Thoracic aorta (tissue), 2 donors: ENCODE measurements at regions not wholly inside any gene's neighbourhood (a gene's known extent, or its start where the extent isn't known, plus 50 kb on each side); places are given as distances from the start of the nearest gene placed in this dataset.

Source experiments
- ATAC-seq: fragments of 150-250 bp; one replicate; pipeline ENCODE4 v1.8.0; 2017; ENCODE audit warnings: low read depth; ENCODE audit not compliant: insufficient number of reproducible peaks, low FRiP score
- DNase-seq: peaks from one replicate; pipeline ENCODE4 v3.0.0-alpha.2; 2020; ENCODE audit warnings: low spot score
- H3K27ac ChIP-seq, 2 donors: fragments of 200-600 bp; sonication (generic); 1 replicate in 1 of 2; 2 replicates in 1 of 2; pipeline ENCODE4 v1.5.1; 2016; ENCODE audit warnings: mild to moderate bottlenecking in 2 of 2, moderate library complexity in 2 of 2
- H3K27me3 ChIP-seq: fragments of 200-600 bp; sonication (generic); replicated peaks from 2 replicates; pipeline ENCODE4 v1.6.0; 2016; ENCODE audit warnings: mild to moderate bottlenecking; ENCODE audit not compliant: insufficient read depth
- H3K36me3 ChIP-seq: fragments of 200-600 bp; sonication (generic); one replicate; pipeline ENCODE4 v1.5.1; 2016
- H3K4me1 ChIP-seq, 2 donors: fragments of 200-600 bp; sonication (generic); 1 replicate in 1 of 2; 2 replicates in 1 of 2; pipeline versions ENCODE4 v1.5.1 to v1.6.0; 2016; ENCODE audit warnings: low read depth in 2 of 2, mild to moderate bottlenecking in 1 of 2; ENCODE audit not compliant: control insufficient read depth in 1 of 2
- H3K4me3 ChIP-seq: fragments of 200-600 bp; sonication (generic); 2 replicates; pipeline ENCODE4 v1.5.1; 2016; ENCODE audit warnings: mild to moderate bottlenecking
- H3K9me3 ChIP-seq: fragments of 200-600 bp; sonication (generic); 2 replicates; pipeline ENCODE4 v1.5.1; 2016
- TF ChIP-seq, protein P1 (sequence below): fragments of 200-600 bp; sonication (generic); IDR thresholded peaks from one replicate; pipeline ENCODE4 v1.5.1; 2019; ENCODE audit warnings: antibody characterized with exemption

DNA sequence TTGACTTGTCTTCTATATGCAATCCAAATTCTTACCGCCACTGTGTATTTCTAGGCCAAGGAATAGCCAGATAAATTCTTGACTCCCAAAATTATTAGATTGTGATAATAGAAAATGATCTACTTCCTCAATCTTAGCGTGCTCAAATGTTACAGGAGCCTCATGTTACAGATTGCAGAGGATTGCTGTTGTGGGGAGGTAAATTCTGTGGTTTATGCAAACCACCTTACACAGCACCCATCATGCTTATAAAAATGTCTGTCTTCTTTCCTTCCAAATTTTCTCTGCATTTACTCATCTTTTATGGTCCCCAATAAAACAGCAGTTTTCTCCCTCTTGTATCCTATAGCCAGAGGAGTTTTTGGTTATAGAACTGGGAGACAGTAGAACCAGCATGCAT, 420.2 kb upstream of the ROBO1 start:
- no peaks in the 10 kb centered on the region for H3K27me3 ChIP-seq
- no peaks in the 10 kb centered on the region for H3K4me1 ChIP-seq
- ATAC-seq: no peak
- no peaks in the 10 kb centered on the region for H3K36me3 ChIP-seq
- TF ChIP-seq, protein P1, sequence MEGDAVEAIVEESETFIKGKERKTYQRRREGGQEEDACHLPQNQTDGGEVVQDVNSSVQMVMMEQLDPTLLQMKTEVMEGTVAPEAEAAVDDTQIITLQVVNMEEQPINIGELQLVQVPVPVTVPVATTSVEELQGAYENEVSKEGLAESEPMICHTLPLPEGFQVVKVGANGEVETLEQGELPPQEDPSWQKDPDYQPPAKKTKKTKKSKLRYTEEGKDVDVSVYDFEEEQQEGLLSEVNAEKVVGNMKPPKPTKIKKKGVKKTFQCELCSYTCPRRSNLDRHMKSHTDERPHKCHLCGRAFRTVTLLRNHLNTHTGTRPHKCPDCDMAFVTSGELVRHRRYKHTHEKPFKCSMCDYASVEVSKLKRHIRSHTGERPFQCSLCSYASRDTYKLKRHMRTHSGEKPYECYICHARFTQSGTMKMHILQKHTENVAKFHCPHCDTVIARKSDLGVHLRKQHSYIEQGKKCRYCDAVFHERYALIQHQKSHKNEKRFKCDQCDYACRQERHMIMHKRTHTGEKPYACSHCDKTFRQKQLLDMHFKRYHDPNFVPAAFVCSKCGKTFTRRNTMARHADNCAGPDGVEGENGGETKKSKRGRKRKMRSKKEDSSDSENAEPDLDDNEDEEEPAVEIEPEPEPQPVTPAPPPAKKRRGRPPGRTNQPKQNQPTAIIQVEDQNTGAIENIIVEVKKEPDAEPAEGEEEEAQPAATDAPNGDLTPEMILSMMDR: no peak
- H3K4me3 ChIP-seq: no peak overlapping the region
- no peaks in the 10 kb centered on the region for H3K9me3 ChIP-seq
- H3K27ac ChIP-seq: no peak overlapping the region
- no peak for DNase-seq

DNA sequence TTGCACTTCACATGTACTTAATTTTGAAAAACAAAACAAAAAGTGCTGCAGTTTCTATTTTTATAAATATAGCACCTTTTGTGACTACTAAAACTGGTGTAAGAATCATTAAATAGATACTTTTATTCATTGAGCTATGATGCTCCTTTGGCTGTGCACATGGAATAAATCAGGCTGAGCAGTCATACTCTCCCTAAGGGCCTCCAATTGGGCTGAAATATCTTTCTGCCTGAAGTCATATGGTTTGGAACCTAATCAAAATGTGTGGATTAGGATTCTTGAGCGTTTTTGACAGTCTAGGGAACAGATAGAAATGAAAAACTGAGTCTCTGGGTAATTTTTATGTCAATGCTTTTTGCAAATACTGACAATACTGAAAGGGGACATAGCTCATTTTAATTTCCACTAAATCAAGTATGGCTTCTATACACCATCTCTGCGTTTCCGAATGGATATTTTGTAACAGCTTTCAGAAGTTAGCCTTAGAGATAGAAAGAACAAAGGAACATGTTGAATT, 392.2 kb upstream of the ROBO1 start:
- no peaks in the 10 kb centered on the region for H3K9me3 ChIP-seq
- H3K27me3 ChIP-seq: no peaks in the 10 kb centered on the region
- H3K4me1 ChIP-seq: no peaks in the 10 kb centered on the region
- no peaks in the 10 kb centered on the region for H3K36me3 ChIP-seq
- no peak overlapping the region for H3K4me3 ChIP-seq
- no peak overlapping the region for H3K27ac ChIP-seq
- ATAC-seq (no peak), DNase-seq (no peak)
- TF ChIP-seq, protein P1: no peak

DNA sequence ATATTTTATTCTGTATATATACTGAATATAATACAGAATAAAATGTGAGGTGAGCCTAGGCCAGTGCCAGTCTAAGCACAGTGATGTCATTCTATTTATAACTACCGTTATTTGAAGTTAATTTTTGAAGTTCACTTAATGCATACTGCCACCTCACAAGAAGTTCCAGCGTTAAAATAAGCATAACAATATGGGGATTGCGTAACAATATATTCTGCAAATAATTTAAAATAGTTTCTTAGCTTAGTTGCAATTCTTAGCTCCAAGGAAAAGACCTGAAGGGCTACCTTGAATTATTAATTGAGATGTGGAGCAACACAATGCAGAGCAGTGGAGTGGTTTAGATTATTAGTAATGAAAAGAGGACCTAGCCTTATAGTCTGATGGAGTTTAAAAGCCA, 390.5 kb upstream of the ROBO1 start:
- no peak for ATAC-seq
- Histone ChIP-seq H3K36me3 (no peaks in the 10 kb centered on the region), H3K4me3 (no peak overlapping the region), H3K4me1 (no peaks in the 10 kb centered on the region), H3K27me3 (no peaks in the 10 kb centered on the region), H3K9me3 (no peaks in the 10 kb centered on the region), H3K27ac (no peak overlapping the region)
- TF ChIP-seq, protein P1: no peak
- no peak for DNase-seq

DNA sequence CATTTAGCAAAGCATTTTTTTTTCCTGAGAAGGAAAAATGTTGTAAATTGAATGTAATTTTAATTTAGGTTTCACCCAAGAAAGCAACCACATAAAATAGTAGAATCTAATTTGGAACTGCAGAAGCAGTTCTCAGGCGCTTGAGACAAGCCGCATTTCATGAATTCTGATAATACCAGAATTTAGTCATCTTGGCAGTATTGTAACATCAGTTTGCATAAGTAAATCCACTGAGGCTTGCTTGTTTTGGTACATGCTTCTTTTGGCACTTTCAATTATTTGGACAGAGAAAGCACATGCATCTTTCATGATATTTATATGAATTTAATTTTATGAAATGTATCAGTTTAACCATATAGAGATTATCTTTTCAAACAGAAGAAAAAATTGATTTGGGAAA, 389.7 kb upstream of the ROBO1 start:
- Histone ChIP-seq H3K9me3 (no peaks in the 10 kb centered on the region), H3K27me3 (no peaks in the 10 kb centered on the region), H3K4me3 (no peak overlapping the region), H3K36me3 (no peaks in the 10 kb centered on the region), H3K27ac (no peak overlapping the region), H3K4me1 (no peaks in the 10 kb centered on the region)
- TF ChIP-seq, protein P1: no peak
- DNase-seq (no peak), ATAC-seq (no peak)

DNA sequence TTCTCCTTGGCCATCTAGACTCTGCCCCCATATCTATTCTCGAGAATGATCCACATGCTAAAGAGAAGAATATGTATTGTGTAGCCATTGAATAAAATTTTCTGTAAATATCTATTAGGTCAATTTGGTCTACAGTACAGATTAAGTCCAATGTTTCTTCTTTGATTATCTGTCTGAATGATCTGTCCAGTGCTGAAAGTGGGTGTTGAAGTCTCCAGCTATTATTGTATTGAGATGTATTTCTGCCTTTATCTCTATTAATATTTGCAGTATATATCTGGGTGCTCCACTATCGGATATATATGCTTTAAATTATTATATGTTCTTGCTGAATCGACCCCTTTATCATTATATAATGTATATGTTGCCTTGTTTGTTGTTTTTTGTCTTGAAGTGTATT, 384.9 kb upstream of the ROBO1 start:
- TF ChIP-seq, protein P1: no peak
- Histone ChIP-seq H3K27ac (no peak overlapping the region), H3K9me3 (no peaks in the 10 kb centered on the region), H3K4me1 (no peaks in the 10 kb centered on the region), H3K4me3 (no peak overlapping the region), H3K27me3 (no peaks in the 10 kb centered on the region), H3K36me3 (no peaks in the 10 kb centered on the region)
- no peak for ATAC-seq
- no peak for DNase-seq
